ENCODE measurements at regions not wholly inside any gene's neighbourhood (a gene's known extent, or its start where the extent isn't known, plus 50 kb on each side); places are given as distances from the start of the nearest gene placed in this dataset.
A peak's percentile ranks its signal among the peaks of the same experiment; 100 is the strongest.

DNA sequence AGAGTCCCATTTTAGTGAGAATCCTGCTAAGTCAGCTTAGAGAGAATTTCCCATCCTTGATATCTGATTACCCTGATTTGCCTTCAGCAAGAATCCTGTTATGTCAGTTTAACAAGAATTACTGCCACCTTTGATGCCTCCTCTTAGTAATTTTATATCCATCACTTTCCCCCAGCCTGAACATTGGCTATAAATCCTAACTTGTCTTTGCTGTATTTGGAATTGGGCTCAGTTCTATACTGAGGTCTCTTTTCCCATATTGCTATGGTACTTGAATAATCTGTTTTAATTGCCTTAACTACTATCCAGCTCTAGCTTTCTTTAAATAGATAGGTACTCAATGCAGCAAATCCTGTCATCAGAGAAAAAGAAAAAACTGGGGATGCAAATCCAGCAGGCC, 842.0 kb upstream of the ADAMTS5 start:
- Histone ChIP-seq H2BK12ac (ENCODE audit: low read length in 2 of 2) (no peak overlapping the region), H3K79me1 (replicated peaks; ENCODE audit: low read length, poor library complexity, severe bottlenecking) (no peaks in the 10 kb centered on the region), H3K9ac (ENCODE audit: low read length) (no peak overlapping the region), H3K4me2 (ENCODE audit: low read length, poor library complexity, severe bottlenecking) (no peak overlapping the region), H3K27ac (ENCODE audit: low read length, poor library complexity, severe bottlenecking) (no peak overlapping the region), H2AFZ (ENCODE audit: low read depth, low read length) (no peak overlapping the region), H3K36me3 (ENCODE audit: control insufficient read depth in 1 of 2, insufficient read depth in 2 of 2, low read depth in 1 of 2, low read length in 2 of 2) (no peaks in the 10 kb centered on the region), H3K4me1 (ENCODE audit: control insufficient read depth, insufficient read depth, low read depth, low read length) (peaks cover 2% of the 10 kb centered on the region), H4K91ac (ENCODE audit: low read length) (no peak overlapping the region), H2BK15ac (ENCODE audit: low read depth, poor library complexity, severe bottlenecking) (no peak overlapping the region), H3K14ac (ENCODE audit: low read length in 2 of 2) (no peak overlapping the region), H4K8ac (ENCODE audit: low read length) (no peak overlapping the region), H3K4ac (ENCODE audit: low read depth in 1 of 2, low read length in 2 of 2) (no peak overlapping the region), H2AK5ac (ENCODE audit: low read length, severe bottlenecking) (no peak overlapping the region), H3K4me3 (ENCODE audit: insufficient read depth in 1 of 2, low read depth in 1 of 2, low read length in 2 of 2) (no peak overlapping the region), H2BK5ac (ENCODE audit: low read depth, low read length, poor library complexity, severe bottlenecking) (no peak overlapping the region), H3K18ac (ENCODE audit: low read depth in 1 of 2, low read length in 2 of 2) (no peak overlapping the region), H3K27me3 (ENCODE audit: control insufficient read depth in 1 of 2, insufficient read depth in 1 of 2, low read length in 2 of 2) (no peaks in the 10 kb centered on the region), H3K9me3 (ENCODE audit: control insufficient read depth, low read length) (no peaks in the 10 kb centered on the region), H2BK120ac (ENCODE audit: low read depth, low read length) (no peak overlapping the region), H3K23ac (ENCODE audit: low read length in 2 of 2) (no peak overlapping the region)
- no peak for DNase-seq

GRCh38 chr21:27807596-27807995, 840.7 kb upstream of the ADAMTS5 start:
- H2BK15ac ChIP-seq (ENCODE audit: low read depth, poor library complexity, severe bottlenecking), result no peak overlapping the region
- H2BK5ac ChIP-seq (ENCODE audit: low read depth, low read length, poor library complexity, severe bottlenecking), result no peak overlapping the region
- H3K4me3 ChIP-seq (ENCODE audit: insufficient read depth in 1 of 2, low read depth in 1 of 2, low read length in 2 of 2), result no peak overlapping the region

DNA sequence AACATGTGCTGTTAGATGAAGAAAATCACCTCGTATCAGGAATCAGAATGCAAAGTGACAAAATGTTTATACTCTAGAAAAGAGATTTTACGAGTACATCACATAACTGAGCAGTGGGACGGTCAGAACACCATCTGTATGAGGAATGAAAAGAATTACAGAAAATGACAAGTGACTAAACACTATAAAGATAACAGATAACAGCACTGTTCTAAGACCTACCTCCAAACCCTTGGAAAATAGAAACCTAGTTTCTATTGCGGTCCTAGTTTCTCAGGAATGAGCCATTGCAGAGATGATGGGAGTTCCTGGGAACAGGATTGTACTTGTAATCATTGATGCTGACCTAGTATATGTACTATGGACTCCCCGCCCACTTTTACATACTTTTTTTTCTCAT, 839.4 kb upstream of the ADAMTS5 start:
- H3K4ac ChIP-seq (ENCODE audit: low read depth in 1 of 2, low read length in 2 of 2), result no peak overlapping the region
- no peak overlapping the region for H2BK5ac ChIP-seq (ENCODE audit: low read depth, low read length, poor library complexity, severe bottlenecking)
- DNase-seq, result peak; percentile 39
- no peak overlapping the region for H2BK15ac ChIP-seq (ENCODE audit: low read depth, poor library complexity, severe bottlenecking)
- no peak overlapping the region for H2BK12ac ChIP-seq (ENCODE audit: low read length in 2 of 2)
- H3K36me3 ChIP-seq (ENCODE audit: control insufficient read depth in 1 of 2, insufficient read depth in 2 of 2, low read depth in 1 of 2, low read length in 2 of 2), result no peaks in the 10 kb centered on the region
- H2AFZ ChIP-seq (ENCODE audit: low read depth, low read length), result no peak overlapping the region
- H2BK120ac ChIP-seq (ENCODE audit: low read depth, low read length), result no peak overlapping the region
- H3K79me1 ChIP-seq (replicated peaks; ENCODE audit: low read length, poor library complexity, severe bottlenecking), result no peaks in the 10 kb centered on the region
- H3K23ac ChIP-seq (ENCODE audit: low read length in 2 of 2), result no peak overlapping the region
- H3K14ac ChIP-seq (ENCODE audit: low read length in 2 of 2), result no peak overlapping the region
- H3K4me3 ChIP-seq (ENCODE audit: insufficient read depth in 1 of 2, low read depth in 1 of 2, low read length in 2 of 2), result no peak overlapping the region
- no peaks in the 10 kb centered on the region for H3K27me3 ChIP-seq (ENCODE audit: control insufficient read depth in 1 of 2, insufficient read depth in 1 of 2, low read length in 2 of 2)
- 67% methylated on average over 1 of the region's 5 CpGs for WGBS
- H3K18ac ChIP-seq (ENCODE audit: low read depth in 1 of 2, low read length in 2 of 2), result no peak overlapping the region
- no peak overlapping the region for H3K27ac ChIP-seq (ENCODE audit: low read length, poor library complexity, severe bottlenecking)
- H3K4me1 ChIP-seq (ENCODE audit: control insufficient read depth, insufficient read depth, low read depth, low read length), result no peaks in the 10 kb centered on the region
- no peak overlapping the region for H3K4me2 ChIP-seq (ENCODE audit: low read length, poor library complexity, severe bottlenecking)
- H4K91ac ChIP-seq (ENCODE audit: low read length), result no peak overlapping the region
- H2AK5ac ChIP-seq (ENCODE audit: low read length, severe bottlenecking), result no peak overlapping the region
- no peak overlapping the region for H3K9ac ChIP-seq (ENCODE audit: low read length)
- no peak overlapping the region for H4K8ac ChIP-seq (ENCODE audit: low read length)
- no peaks in the 10 kb centered on the region for H3K9me3 ChIP-seq (ENCODE audit: control insufficient read depth, low read length)

More at GRCh38 chr21:27807596-27807995, 840.7 kb upstream of the ADAMTS5 start:
- Histone ChIP-seq H2BK12ac (ENCODE audit: low read length in 2 of 2) (peak overlapping the region; percentile 67 to 69), H3K9me3 (ENCODE audit: control insufficient read depth, low read length) (no peaks in the 10 kb centered on the region), H3K36me3 (ENCODE audit: control insufficient read depth in 1 of 2, insufficient read depth in 2 of 2, low read depth in 1 of 2, low read length in 2 of 2) (no peaks in the 10 kb centered on the region), H2AFZ (ENCODE audit: low read depth, low read length) (no peak overlapping the region), H3K9ac (ENCODE audit: low read length) (no peak overlapping the region), H2BK120ac (ENCODE audit: low read depth, low read length) (no peak overlapping the region), H3K79me1 (replicated peaks; ENCODE audit: low read length, poor library complexity, severe bottlenecking) (no peaks in the 10 kb centered on the region), H3K23ac (ENCODE audit: low read length in 2 of 2) (no peak overlapping the region), H3K27ac (ENCODE audit: low read length, poor library complexity, severe bottlenecking) (no peak overlapping the region), H2AK5ac (ENCODE audit: low read length, severe bottlenecking) (no peak overlapping the region), H3K14ac (ENCODE audit: low read length in 2 of 2) (no peak overlapping the region), H3K4me1 (ENCODE audit: control insufficient read depth, insufficient read depth, low read depth, low read length) (no peaks in the 10 kb centered on the region), H3K4me2 (ENCODE audit: low read length, poor library complexity, severe bottlenecking) (no peak overlapping the region), H3K4ac (ENCODE audit: low read depth in 1 of 2, low read length in 2 of 2) (peak overlapping the region in 1 of 2 experiments; percentile 39), H4K8ac (ENCODE audit: low read length) (no peak overlapping the region), H3K27me3 (ENCODE audit: control insufficient read depth in 1 of 2, insufficient read depth in 1 of 2, low read length in 2 of 2) (no peaks in the 10 kb centered on the region), H4K91ac (ENCODE audit: low read length) (peak overlapping the region; percentile 19), H3K18ac (ENCODE audit: low read depth in 1 of 2, low read length in 2 of 2) (peak overlapping the region; percentile 0 to 67)
- WGBS, result 39% methylated on average over 4 of the region's 4 CpGs
- DNase-seq, result peak; percentile 61

GRCh38 chr21:27805696-27806095, 838.8 kb upstream of the ADAMTS5 start:
- Histone ChIP-seq H2BK15ac (ENCODE audit: low read depth, poor library complexity, severe bottlenecking) (no peak overlapping the region), H3K36me3 (ENCODE audit: control insufficient read depth in 1 of 2, insufficient read depth in 2 of 2, low read depth in 1 of 2, low read length in 2 of 2) (no peaks in the 10 kb centered on the region), H2BK5ac (ENCODE audit: low read depth, low read length, poor library complexity, severe bottlenecking) (no peak overlapping the region)

More at GRCh38 chr21:27805696-27806095, 838.8 kb upstream of the ADAMTS5 start:
- no peak overlapping the region for H2BK12ac ChIP-seq (ENCODE audit: low read length in 2 of 2)
- H3K14ac ChIP-seq (ENCODE audit: low read length in 2 of 2), result no peak overlapping the region
- H3K9ac ChIP-seq (ENCODE audit: low read length), result no peak overlapping the region
- no peak for DNase-seq
- no peak overlapping the region for H3K27ac ChIP-seq (ENCODE audit: low read length, poor library complexity, severe bottlenecking)
- no peaks in the 10 kb centered on the region for H3K79me1 ChIP-seq (replicated peaks; ENCODE audit: low read length, poor library complexity, severe bottlenecking)
- H3K9me3 ChIP-seq (ENCODE audit: control insufficient read depth, low read length), result no peaks in the 10 kb centered on the region
- H3K23ac ChIP-seq (ENCODE audit: low read length in 2 of 2), result no peak overlapping the region
- no peaks in the 10 kb centered on the region for H3K4me1 ChIP-seq (ENCODE audit: control insufficient read depth, insufficient read depth, low read depth, low read length)
- no peak overlapping the region for H3K4ac ChIP-seq (ENCODE audit: low read depth in 1 of 2, low read length in 2 of 2)
- no peak overlapping the region for H4K91ac ChIP-seq (ENCODE audit: low read length)
- H3K18ac ChIP-seq (ENCODE audit: low read depth in 1 of 2, low read length in 2 of 2), result no peak overlapping the region
- no peak overlapping the region for H3K4me2 ChIP-seq (ENCODE audit: low read length, poor library complexity, severe bottlenecking)
- H2AFZ ChIP-seq (ENCODE audit: low read depth, low read length), result no peak overlapping the region
- no peak overlapping the region for H2BK120ac ChIP-seq (ENCODE audit: low read depth, low read length)
- H3K27me3 ChIP-seq (ENCODE audit: control insufficient read depth in 1 of 2, insufficient read depth in 1 of 2, low read length in 2 of 2), result no peaks in the 10 kb centered on the region
- H4K8ac ChIP-seq (ENCODE audit: low read length), result no peak overlapping the region
- no peak overlapping the region for H2AK5ac ChIP-seq (ENCODE audit: low read length, severe bottlenecking)
- H3K4me3 ChIP-seq (ENCODE audit: insufficient read depth in 1 of 2, low read depth in 1 of 2, low read length in 2 of 2), result no peak overlapping the region
